KOPT-K1 (cell line): ENCODE measurements at regions not wholly inside any gene's neighbourhood (a gene's known extent, or its start where the extent isn't known, plus 50 kb on each side); places are given as distances from the start of the nearest gene placed in this dataset.

Experiments
- H3K27ac ChIP-seq: fragments of 200-600 bp; sonication (generic); 2 replicates; pipeline ENCODE4 v1.5.1; 2016; ENCODE audit warnings: antibody characterized with exemption, mild to moderate bottlenecking, low read depth, low read length; ENCODE audit not compliant: poor library complexity, severe bottlenecking
- H3K36me3 ChIP-seq: fragments of 200-600 bp; sonication (generic); 2 replicates; pipeline ENCODE4 v1.5.1; 2017; ENCODE audit warnings: antibody characterized with exemption, mild to moderate bottlenecking, low read length, moderate library complexity; ENCODE audit not compliant: insufficient read depth
- H3K9me3 ChIP-seq: fragments of 200-600 bp; sonication (generic); 2 replicates; pipeline ENCODE4 v1.5.1; 2017; ENCODE audit warnings: antibody characterized with exemption, low read length, mild to moderate bottlenecking; ENCODE audit not compliant: insufficient read depth, poor library complexity, severe bottlenecking

- H3K36me3 ChIP-seq = no peaks in the 10 kb centered on the region
- no peak overlapping the region for H3K27ac ChIP-seq
- H3K9me3 ChIP-seq = peaks cover 23% of the 10 kb centered on the region
Measured at GRCh38 chr1:47611992-47612391, 174.1 kb downstream of the FOXD2 start.

GRCh38 chr1:47612819-47613218 lies 175.0 kb downstream of the FOXD2 start:
- Histone ChIP-seq H3K36me3 (no peaks in the 10 kb centered on the region), H3K27ac (no peak overlapping the region)

GRCh38 chr1:47616036-47616435 lies 178.2 kb downstream of the FOXD2 start:
- no peaks in the 10 kb centered on the region for H3K9me3 ChIP-seq
- H3K36me3 ChIP-seq = no peaks in the 10 kb centered on the region
- no peak overlapping the region for H3K27ac ChIP-seq

More at GRCh38 chr1:47612819-47613218, 175.0 kb downstream of the FOXD2 start:
- peaks cover 19% of the 10 kb centered on the region for H3K9me3 ChIP-seq

GRCh38 chr1:47616906-47617305 lies 179.1 kb downstream of the FOXD2 start:
- Histone ChIP-seq H3K27ac (no peak overlapping the region), H3K9me3 (no peaks in the 10 kb centered on the region), H3K36me3 (no peaks in the 10 kb centered on the region)

GRCh38 chr1:47617381-47618221 lies 179.8 kb downstream of the FOXD2 start:
- Histone ChIP-seq H3K9me3 (no peaks in the 10 kb centered on the region), H3K36me3 (no peaks in the 10 kb centered on the region)

GRCh38 chr1:47618222-47618720 lies 180.4 kb downstream of the FOXD2 start:
- no peak overlapping the region for H3K27ac ChIP-seq
- no peaks in the 10 kb centered on the region for H3K36me3 ChIP-seq
- no peaks in the 10 kb centered on the region for H3K9me3 ChIP-seq

More at GRCh38 chr1:47617381-47618221, 179.8 kb downstream of the FOXD2 start:
- no peak overlapping the region for H3K27ac ChIP-seq

- H3K27ac ChIP-seq = no peak overlapping the region
- no peaks in the 10 kb centered on the region for H3K36me3 ChIP-seq
- H3K9me3 ChIP-seq = no peaks in the 10 kb centered on the region
Measured at GRCh38 chr1:47618830-47619229, 181.0 kb downstream of the FOXD2 start.

GRCh38 chr1:47621483-47621882 lies 183.6 kb downstream of the FOXD2 start:
- Histone ChIP-seq H3K36me3 (no peaks in the 10 kb centered on the region), H3K9me3 (no peaks in the 10 kb centered on the region), H3K27ac (no peak overlapping the region)

GRCh38 chr1:47621977-47622376 lies 184.1 kb downstream of the FOXD2 start:
- H3K27ac ChIP-seq = no peak overlapping the region
- no peaks in the 10 kb centered on the region for H3K36me3 ChIP-seq

GRCh38 chr1:47622776-47623556 lies 185.1 kb downstream of the FOXD2 start:
- H3K9me3 ChIP-seq = no peaks in the 10 kb centered on the region
- no peak overlapping the region for H3K27ac ChIP-seq
- no peaks in the 10 kb centered on the region for H3K36me3 ChIP-seq

More at GRCh38 chr1:47621977-47622376, 184.1 kb downstream of the FOXD2 start:
- H3K9me3 ChIP-seq = no peaks in the 10 kb centered on the region

- Histone ChIP-seq H3K9me3 (no peaks in the 10 kb centered on the region), H3K27ac (no peak overlapping the region), H3K36me3 (no peaks in the 10 kb centered on the region)
Measured at GRCh38 chr1:47623557-47623940, 185.7 kb downstream of the FOXD2 start.

GRCh38 chr1:47624531-47624930 lies 186.7 kb downstream of the FOXD2 start:
- no peak overlapping the region for H3K27ac ChIP-seq
- H3K9me3 ChIP-seq = no peaks in the 10 kb centered on the region
- no peaks in the 10 kb centered on the region for H3K36me3 ChIP-seq

GRCh38 chr1:47627016-47627415 lies 189.2 kb downstream of the FOXD2 start:
- no peaks in the 10 kb centered on the region for H3K36me3 ChIP-seq

GRCh38 chr1:47627471-47628370 lies 189.9 kb downstream of the FOXD2 start:
- H3K36me3 ChIP-seq = no peaks in the 10 kb centered on the region
- no peaks in the 10 kb centered on the region for H3K9me3 ChIP-seq
- no peak overlapping the region for H3K27ac ChIP-seq

More at GRCh38 chr1:47627016-47627415, 189.2 kb downstream of the FOXD2 start:
- Histone ChIP-seq H3K9me3 (no peaks in the 10 kb centered on the region), H3K27ac (no peak overlapping the region)
